ENCODE measurements at regions not wholly inside any gene's neighbourhood (a gene's known extent, or its start where the extent isn't known, plus 50 kb on each side); places are given as distances from the start of the nearest gene placed in this dataset.

DNA sequence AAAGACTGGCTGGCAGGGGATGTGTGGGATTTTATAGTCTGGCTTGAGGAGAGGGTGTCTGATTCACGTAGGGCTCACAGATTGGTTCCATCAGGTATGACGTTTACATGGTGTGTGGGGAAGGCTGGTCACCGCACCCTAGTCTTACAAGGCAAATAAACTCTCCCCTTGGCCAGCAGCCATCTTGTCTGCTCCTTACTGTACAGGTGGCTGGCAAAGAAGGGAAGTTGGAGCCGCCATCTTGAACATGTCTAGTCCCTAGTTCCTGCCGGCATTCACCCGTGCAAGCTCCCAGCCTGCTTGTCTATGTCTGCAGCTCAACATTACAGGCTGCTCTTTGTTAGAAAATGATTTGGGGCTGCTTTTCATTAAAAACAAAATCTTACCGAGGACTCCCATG, 97.6 kb downstream of the RAMP3 start:
- TF ChIP-seq, protein P1, sequence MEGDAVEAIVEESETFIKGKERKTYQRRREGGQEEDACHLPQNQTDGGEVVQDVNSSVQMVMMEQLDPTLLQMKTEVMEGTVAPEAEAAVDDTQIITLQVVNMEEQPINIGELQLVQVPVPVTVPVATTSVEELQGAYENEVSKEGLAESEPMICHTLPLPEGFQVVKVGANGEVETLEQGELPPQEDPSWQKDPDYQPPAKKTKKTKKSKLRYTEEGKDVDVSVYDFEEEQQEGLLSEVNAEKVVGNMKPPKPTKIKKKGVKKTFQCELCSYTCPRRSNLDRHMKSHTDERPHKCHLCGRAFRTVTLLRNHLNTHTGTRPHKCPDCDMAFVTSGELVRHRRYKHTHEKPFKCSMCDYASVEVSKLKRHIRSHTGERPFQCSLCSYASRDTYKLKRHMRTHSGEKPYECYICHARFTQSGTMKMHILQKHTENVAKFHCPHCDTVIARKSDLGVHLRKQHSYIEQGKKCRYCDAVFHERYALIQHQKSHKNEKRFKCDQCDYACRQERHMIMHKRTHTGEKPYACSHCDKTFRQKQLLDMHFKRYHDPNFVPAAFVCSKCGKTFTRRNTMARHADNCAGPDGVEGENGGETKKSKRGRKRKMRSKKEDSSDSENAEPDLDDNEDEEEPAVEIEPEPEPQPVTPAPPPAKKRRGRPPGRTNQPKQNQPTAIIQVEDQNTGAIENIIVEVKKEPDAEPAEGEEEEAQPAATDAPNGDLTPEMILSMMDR (IDR thresholded peaks at IDR 0.05): no peak
- no peak for TF ChIP-seq POLR2A (IDR thresholded peaks at IDR 0.05)
- no peaks in the 10 kb centered on the region for H3K9me3 ChIP-seq
- no peaks in the 10 kb centered on the region for H3K4me1 ChIP-seq
- intact Hi-C loops (cut with DNase I; ENCODE audit: low total_unique reads): loop anchor here (10.0 kb wide), 1 partner anchor 100 kb away; the partner anchor contains the start of gene RAMP3
- no peak for DNase-seq
- H3K27ac ChIP-seq: no peak overlapping the region
- H3K36me3 ChIP-seq: no peaks in the 10 kb centered on the region
- no peaks in the 10 kb centered on the region for H3K27me3 ChIP-seq
- no peak overlapping the region for H3K4me3 ChIP-seq

DNA sequence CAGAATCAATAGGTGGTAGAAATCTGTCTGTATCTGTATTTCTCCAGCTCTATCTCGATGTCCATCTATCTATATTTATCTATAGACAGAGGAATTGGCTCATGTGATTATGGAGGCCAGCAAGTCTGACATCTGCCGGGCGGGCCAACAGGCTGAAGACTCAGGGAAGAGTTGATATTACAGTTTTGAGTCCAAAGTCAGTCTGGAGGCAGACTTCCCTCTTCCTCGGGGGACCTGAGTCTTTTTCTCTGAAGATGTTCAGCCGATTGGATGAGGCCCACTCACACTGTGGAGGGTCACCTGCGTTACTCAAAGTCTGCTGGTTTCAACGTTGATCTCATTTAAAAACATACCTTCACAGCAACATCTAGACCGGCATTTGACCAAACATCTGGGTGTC, 98.7 kb downstream of the RAMP3 start:
- TF ChIP-seq POLR2A (IDR thresholded peaks at IDR 0.05): no peak
- TF ChIP-seq, protein P1 (IDR thresholded peaks at IDR 0.05): no peak
- intact Hi-C loops (cut with DNase I; ENCODE audit: low total_unique reads): loop anchor here (10.0 kb wide), 1 partner anchor 102 kb away; the partner anchor contains the start of gene RAMP3
- Histone ChIP-seq H3K27ac (no peak overlapping the region), H3K36me3 (no peaks in the 10 kb centered on the region), H3K27me3 (no peaks in the 10 kb centered on the region), H3K4me3 (no peak overlapping the region), H3K4me1 (no peaks in the 10 kb centered on the region), H3K9me3 (no peaks in the 10 kb centered on the region)
- no peak for DNase-seq

DNA sequence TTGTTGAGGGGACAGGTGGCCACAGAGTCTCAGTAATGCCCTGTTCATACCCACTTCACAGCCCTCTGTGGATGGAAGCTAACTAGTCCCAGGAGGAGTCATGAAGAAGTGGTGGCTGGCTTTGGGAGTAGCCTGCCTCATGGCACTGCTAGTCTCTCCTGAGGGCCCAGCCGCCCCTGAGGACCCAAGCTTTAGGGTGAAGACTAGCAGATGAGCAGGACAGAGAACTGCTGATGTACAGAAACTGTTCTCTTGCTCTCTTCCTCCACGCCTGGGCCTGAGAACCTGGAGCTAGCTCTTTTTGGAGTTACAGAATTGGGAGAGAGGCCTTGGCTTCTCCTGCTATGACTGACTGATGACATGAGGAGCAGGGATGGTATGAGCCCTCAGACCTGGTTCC, 99.2 kb downstream of the RAMP3 start:
- Histone ChIP-seq H3K27ac (no peak overlapping the region), H3K4me1 (no peaks in the 10 kb centered on the region), H3K4me3 (no peak overlapping the region), H3K27me3 (no peaks in the 10 kb centered on the region), H3K9me3 (no peaks in the 10 kb centered on the region), H3K36me3 (no peaks in the 10 kb centered on the region)
- TF ChIP-seq, protein P1 (IDR thresholded peaks at IDR 0.05): no peak
- TF ChIP-seq POLR2A (IDR thresholded peaks at IDR 0.05): no peak
- intact Hi-C loops (cut with DNase I; ENCODE audit: low total_unique reads): loop anchor here (10.0 kb wide), 1 partner anchor 102 kb away; the partner anchor contains the start of gene RAMP3
- no peak for DNase-seq

DNA sequence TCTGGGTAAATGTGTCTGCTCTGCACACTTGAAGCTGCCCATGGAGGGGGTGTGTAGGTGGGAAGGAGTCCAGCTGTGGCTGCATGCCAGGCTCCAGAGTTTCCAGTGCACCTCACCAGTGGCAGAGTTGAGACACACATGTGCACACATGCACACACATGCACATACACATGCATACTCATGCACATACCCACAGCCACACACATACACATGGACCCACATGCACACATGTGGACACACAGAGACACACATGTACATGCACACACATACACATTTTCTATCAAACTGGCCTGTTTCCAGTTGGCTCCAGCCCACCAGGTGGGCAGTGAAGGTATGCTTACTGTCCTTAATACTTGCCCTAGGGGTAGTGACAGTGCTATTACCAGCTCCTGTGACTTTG, 99.7 kb downstream of the RAMP3 start:
- H3K27ac ChIP-seq: no peak overlapping the region
- H3K9me3 ChIP-seq: no peaks in the 10 kb centered on the region
- TF ChIP-seq, protein P1 (IDR thresholded peaks at IDR 0.05): no peak
- no peak for TF ChIP-seq POLR2A (IDR thresholded peaks at IDR 0.05)
- H3K36me3 ChIP-seq: no peaks in the 10 kb centered on the region
- H3K4me1 ChIP-seq: no peaks in the 10 kb centered on the region
- H3K4me3 ChIP-seq: no peak overlapping the region
- intact Hi-C loops (cut with DNase I; ENCODE audit: low total_unique reads): loop anchor here (10.0 kb wide), 1 partner anchor 102 kb away; the partner anchor contains the start of gene RAMP3
- DNase-seq: no peak
- no peaks in the 10 kb centered on the region for H3K27me3 ChIP-seq

DNA sequence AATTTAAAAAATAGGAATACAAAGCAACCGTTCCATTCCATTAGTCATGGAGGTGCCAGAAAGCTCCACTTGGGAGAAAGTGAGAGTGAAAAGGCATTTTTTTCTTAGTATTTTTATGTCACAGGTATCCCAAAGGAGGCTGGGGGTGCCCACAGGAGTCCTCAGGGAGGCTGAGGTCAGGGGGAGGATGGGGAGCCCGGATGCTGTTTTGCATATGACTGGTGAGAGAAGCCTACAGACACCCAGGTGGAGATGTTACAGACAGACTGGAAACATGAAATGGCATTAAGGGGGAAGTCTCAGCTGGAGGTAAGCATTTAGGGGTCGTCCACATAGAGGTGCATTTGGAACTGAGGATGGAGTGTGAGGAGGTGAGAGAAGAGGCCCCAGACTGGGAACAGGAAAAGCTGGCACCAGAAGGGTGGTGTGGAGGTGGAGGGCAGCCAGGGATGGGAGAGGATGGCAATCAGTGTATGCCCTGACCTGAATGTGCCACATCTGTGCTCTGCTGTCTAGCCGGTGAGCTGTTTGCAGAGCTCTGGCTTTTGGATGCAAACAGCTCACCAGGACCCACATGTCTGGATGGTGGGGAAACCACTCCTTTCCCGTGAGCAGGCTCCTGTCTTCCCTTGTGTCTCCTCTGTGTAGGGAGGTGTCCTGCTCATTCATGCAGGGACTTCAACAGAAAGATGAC, 101.1 kb downstream of the RAMP3 start:
- DNase-seq: no peak
- Histone ChIP-seq H3K36me3 (no peaks in the 10 kb centered on the region), H3K9me3 (no peaks in the 10 kb centered on the region), H3K27ac (no peak overlapping the region), H3K4me3 (no peak overlapping the region), H3K27me3 (no peaks in the 10 kb centered on the region), H3K4me1 (no peaks in the 10 kb centered on the region)
- TF ChIP-seq, protein P1 (IDR thresholded peaks at IDR 0.05): no peak
- no peak for TF ChIP-seq POLR2A (IDR thresholded peaks at IDR 0.05)
- intact Hi-C loops (cut with DNase I; ENCODE audit: low total_unique reads): loop anchor here (10.0 kb wide), 1 partner anchor 104 kb away; the partner anchor contains the start of gene RAMP3

All from uterus (tissue), 3 donors.